GM18868 (cell line): ENCODE measurements at regions not wholly inside any gene's neighbourhood (a gene's known extent, or its start where the extent isn't known, plus 50 kb on each side); places are given as distances from the start of the nearest gene placed in this dataset.

Source experiments
- ATAC-seq: cut with Tn5 transposase; IDR thresholded peaks from one replicate; pipeline ENCODE4 v1.9.1; 2021; ENCODE audit warnings: mild to moderate bottlenecking, moderate library complexity; ENCODE audit not compliant: unreplicated experiment

- ATAC-seq, result no peak
Observed at GRCh38 chr1:37267111-37267835, 207.1 kb upstream of the ZC3H12A start.

GRCh38 chr1:37270639-37271038 lies 203.7 kb upstream of the ZC3H12A start:
- ATAC-seq, result no peak

- ATAC-seq, result no peak
Observed at GRCh38 chr1:37272626-37273025, 201.8 kb upstream of the ZC3H12A start.

GRCh38 chr1:37274486-37274885 lies 199.9 kb upstream of the ZC3H12A start:
- no peak for ATAC-seq

GRCh38 chr1:37274938-37275631 lies 199.3 kb upstream of the ZC3H12A start:
- ATAC-seq, result no peak

- no peak for ATAC-seq
Observed at GRCh38 chr1:37277366-37277765, 197.0 kb upstream of the ZC3H12A start.

- ATAC-seq, result no peak
Observed at GRCh38 chr1:37281354-37281753, 193.0 kb upstream of the ZC3H12A start.

GRCh38 chr1:37282764-37283163 lies 191.6 kb upstream of the ZC3H12A start:
- ATAC-seq, result no peak

- ATAC-seq, result no peak
Observed at GRCh38 chr1:37284053-37284452, 190.3 kb upstream of the ZC3H12A start.

- no peak for ATAC-seq
Observed at GRCh38 chr1:37286881-37287280, 187.5 kb upstream of the ZC3H12A start.

GRCh38 chr1:37288900-37289299 lies 185.5 kb upstream of the ZC3H12A start:
- ATAC-seq, result peak; percentile 96

- no peak for ATAC-seq
Observed at GRCh38 chr1:37290718-37291117, 183.7 kb upstream of the ZC3H12A start.

- no peak for ATAC-seq
Observed at GRCh38 chr1:37292789-37293188, 181.6 kb upstream of the ZC3H12A start.

GRCh38 chr1:37294096-37294495 lies 180.3 kb upstream of the ZC3H12A start:
- ATAC-seq, result no peak

- ATAC-seq, result no peak
Observed at GRCh38 chr1:37294529-37294928, 179.9 kb upstream of the ZC3H12A start.

GRCh38 chr1:37298769-37299168 lies 175.6 kb upstream of the ZC3H12A start:
- ATAC-seq, result no peak

- ATAC-seq, result no peak
Observed at GRCh38 chr1:37299216-37299615, 175.2 kb upstream of the ZC3H12A start.

GRCh38 chr1:37303884-37304574 lies 170.4 kb upstream of the ZC3H12A start:
- no peak for ATAC-seq

GRCh38 chr1:37305108-37305507 lies 169.3 kb upstream of the ZC3H12A start:
- ATAC-seq, result no peak

GRCh38 chr1:37305841-37306240 lies 168.5 kb upstream of the ZC3H12A start:
- no peak for ATAC-seq

- no peak for ATAC-seq
Observed at GRCh38 chr1:37306461-37306860, 167.9 kb upstream of the ZC3H12A start.

- no peak for ATAC-seq
Observed at GRCh38 chr1:37306871-37307270, 167.5 kb upstream of the ZC3H12A start.
